Pons (tissue), 1 donor: ENCODE measurements at regions not wholly inside any gene's neighbourhood (a gene's known extent, or its start where the extent isn't known, plus 50 kb on each side); places are given as distances from the start of the nearest gene placed in this dataset.
A peak's percentile ranks its signal among the peaks of the same experiment; 100 is the strongest.
"Not testable (repeated sequence)": the region's sequence is repeated elsewhere in the genome, so short reads cannot be mapped to it uniquely, and the experiment has no call there.

Source experiments
- DNase-seq: peaks from one replicate; pipeline ENCODE4 v3.0.0-alpha.2; 2016; ENCODE audit warnings: low spot score

- no peak for DNase-seq
Measured at GRCh38 chr4:111267786-111268185, 644.9 kb upstream of the PITX2 start.

DNA sequence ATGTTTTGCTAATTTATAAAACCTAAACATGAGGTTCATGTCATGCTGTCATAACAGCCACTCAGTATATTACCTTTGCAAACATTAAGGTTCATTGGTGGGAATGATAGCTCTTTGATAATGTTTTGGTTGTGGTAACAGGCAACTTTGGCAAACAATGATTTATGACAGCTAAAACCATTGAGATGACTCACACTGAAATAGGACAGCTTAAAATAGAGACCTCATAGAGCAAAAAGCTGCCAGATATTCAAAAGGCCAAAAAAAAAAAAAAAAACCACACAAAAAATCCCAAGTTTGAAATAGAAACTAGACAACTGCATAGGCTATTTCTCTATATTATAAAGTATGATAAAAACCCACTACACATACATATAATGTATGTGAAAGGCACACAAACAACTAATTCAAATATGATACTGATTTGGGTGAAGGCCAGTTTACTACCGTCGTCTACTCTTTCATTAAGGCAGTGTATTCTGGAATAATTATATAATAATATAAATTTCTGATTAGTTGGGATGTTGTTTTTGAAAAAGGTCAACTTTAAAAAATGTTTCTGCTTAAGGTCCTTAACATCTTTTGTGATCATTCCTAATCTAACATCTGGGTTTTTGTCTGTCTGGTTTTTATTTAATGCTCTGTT, 646.0 kb upstream of the PITX2 start:
- DNase-seq = no peak

- DNase-seq = no peak
Measured at GRCh38 chr4:111269439-111269838, 646.6 kb upstream of the PITX2 start.

DNA sequence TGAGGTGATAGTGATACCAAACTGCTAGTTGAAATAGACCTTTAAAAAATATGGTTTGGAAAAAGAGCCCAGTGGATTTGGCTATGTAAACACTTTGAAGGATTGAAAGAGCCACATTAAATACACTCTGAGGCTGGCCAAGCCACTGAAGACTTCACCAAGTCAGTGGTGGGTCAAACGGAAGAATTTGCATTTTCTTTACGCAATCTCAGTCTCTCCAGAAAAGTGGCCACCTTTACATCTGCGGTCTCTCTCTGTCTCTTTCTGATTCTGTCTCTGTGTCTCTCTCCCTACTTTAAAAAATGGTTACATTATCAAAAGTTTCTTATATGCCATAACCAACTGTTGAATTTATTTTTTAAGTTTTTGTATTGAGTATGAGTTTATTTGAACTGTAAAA, 651.2 kb upstream of the PITX2 start:
- no peak for DNase-seq

DNA sequence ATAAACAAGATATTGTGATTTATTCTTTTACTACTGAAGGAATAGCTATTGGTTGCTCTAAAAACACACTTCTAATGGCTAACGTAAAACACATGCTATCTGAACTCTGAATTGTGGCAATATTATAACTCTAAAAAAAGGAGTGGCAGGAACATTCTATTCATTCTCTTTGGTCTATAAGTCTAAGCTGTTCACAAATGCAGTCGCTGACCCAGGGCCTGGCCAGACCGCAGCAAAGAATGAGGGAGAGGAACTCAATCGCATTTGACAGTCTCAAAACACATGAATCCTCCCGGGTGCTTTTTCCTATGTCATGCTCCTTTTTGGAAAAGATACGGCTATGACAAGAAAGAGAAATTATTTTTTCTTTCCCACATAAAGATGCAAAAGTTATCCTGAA, 651.6 kb upstream of the PITX2 start:
- no peak for DNase-seq

- DNase-seq = no peak
Measured at GRCh38 chr4:111281219-111281618, 658.3 kb upstream of the PITX2 start.

- DNase-seq = no peak
Measured at GRCh38 chr4:111282035-111282434, 659.2 kb upstream of the PITX2 start.

DNA sequence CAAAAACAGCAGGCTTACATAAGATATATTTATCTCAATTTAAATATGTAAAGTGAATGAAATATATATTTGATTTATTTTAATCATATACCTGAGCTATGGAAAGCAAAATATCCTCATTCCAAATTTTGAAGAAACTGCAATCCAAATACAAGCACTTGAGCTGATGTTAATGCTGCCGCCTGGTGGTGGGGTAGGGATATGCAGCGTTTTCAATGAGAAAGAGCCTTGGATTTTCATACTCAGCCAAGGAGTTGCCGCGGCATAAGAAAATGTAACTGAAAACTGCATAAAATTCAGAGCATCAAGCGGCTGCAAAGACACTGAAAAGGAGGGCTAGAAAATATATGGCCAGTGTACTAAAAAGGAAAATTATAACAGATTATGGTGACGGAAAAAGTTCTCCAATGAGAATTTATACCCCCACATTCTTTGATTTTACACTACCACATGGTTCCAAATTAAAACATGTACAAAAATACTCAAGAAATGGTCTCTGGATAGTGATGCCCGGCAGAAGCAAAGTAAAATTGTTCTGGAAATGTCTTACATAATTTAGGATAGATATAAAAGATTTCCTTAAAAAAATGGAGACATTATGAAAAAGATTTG, 660.3 kb upstream of the PITX2 start:
- DNase-seq = peak; percentile 21

- DNase-seq = no peak
Measured at GRCh38 chr4:111296466-111296865, 673.6 kb upstream of the PITX2 start.

DNA sequence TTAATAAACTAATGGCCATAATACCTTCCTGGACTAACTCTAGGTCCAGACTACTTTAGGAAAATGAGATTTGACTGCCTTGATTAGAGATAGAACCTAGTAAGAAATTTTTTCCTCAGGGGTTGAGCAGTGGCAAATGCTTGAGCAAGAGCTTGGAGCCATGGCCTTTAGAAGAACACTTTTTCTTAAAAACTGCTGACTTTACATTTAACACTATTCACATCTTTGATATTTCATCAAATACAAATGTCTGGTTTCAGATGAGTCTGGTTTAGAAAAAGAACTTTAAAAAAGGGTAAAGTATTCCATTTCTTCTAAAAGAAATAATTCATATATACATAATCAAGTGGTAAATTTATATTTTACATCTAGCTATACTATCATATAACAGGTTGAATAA, 680.9 kb upstream of the PITX2 start:
- no peak for DNase-seq

- DNase-seq = no peak
Measured at GRCh38 chr4:111323496-111323895, 700.6 kb upstream of the PITX2 start.

DNA sequence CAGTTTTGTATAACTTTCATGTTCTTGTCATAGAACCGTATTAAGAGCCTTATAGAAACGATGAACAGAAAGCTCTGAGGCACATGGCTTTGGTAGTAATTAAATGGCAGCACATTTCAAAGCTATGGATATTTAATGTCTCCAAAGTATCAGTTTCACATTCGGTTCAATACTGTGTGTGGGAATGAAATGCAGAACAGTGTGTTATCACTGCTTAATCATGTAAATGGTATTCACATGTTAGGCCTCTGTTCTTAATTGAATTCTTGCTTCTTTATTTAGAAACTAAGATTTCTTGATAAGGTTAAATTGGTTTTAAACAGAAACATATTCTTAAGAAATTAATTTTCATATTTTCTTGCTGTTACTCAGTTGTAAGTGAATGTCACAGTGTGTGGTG, 701.0 kb upstream of the PITX2 start:
- no peak for DNase-seq

GRCh38 chr4:111326450-111326849, 703.6 kb upstream of the PITX2 start:
- DNase-seq = no peak

GRCh38 chr4:111330786-111331185, 707.9 kb upstream of the PITX2 start:
- no peak for DNase-seq

DNA sequence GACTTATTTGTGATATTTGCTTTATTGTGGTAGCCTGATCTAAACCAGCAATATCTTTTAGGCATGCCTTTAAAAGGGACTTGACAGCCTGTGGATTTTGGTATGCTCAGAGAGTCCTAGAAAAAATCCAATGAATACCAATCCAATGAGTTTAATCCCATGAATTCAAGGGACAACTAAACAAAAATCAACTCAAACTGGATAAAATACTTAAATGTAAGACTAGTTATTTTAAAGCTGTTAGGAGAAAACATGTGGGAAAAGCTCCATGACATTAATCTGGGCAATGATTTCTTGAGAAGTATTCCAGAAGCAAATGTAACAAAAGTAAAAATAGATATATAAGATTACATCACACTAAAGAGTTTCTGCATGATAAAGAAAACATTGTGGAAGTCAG, 711.5 kb upstream of the PITX2 start:
- DNase-seq = no peak

DNA sequence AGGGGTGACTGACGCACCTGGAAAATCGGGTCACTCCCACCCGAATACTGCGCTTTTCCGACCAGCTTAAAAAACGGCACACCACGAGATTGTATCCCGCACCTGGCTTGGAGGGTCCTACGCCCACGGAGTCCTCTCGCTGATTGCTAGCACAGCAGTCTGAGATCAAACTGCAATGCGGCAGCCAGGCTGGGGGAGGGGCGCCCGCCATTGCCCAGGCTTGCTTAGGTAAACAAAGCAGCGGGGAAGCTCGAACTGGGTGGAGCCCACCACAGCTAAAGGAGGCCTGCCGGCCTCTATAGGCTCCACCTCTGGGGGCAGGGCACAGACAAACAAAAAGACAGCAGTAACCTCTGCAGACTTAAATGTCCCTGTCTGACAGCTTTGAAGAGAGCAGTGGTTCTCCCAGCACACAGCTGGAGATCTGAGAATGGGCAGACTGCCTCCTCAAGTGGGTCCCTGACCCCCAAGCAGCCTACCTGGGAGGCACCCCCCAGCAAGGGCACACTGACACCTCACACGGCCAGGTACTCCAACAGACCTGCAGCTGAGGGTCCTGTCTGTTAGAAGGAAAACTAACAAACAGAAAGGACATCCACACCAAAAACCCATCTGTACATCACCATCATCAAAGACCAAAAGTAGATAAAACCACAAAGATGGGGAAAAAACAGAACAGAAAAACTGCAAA, 714.5 kb upstream of the PITX2 start:
- DNase-seq = not testable (repeated sequence)

DNA sequence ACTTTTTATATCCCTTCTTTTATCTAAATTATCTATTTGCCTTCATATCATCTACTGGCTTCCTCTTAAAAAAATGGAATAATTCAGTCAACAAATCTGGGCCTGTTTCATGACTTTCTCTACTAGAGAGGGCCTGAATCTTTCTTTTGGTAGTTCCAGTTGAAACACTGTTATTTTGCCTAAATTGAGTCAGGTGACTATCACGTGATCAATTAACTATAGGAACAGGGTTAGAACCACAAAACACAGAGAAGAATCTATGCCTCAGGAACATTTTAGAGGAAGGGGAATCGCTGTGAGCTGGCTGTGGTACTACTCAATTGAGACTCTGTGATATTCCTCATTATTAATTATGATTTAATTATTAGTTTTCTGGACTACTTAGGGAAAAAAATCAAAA, 736.7 kb upstream of the PITX2 start:
- DNase-seq = no peak

DNA sequence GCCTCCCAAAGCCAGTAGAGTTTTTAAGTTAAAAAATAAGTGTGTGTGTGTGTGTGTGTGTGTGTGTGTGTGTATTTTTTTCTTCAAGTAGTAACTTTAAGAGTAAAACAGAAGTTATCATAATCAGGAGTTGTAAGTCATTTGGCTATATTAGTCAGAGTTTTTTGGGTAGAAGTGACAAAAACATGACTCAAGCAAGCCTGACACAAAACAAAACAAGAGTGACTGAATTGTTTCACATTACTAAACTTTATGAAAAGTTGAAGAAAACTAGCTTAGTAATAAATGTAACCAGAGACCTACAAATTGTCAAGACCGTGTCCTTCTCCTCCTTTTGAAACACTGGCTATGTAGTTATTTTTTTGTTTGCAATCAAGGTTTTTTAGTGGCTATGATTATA, 738.0 kb upstream of the PITX2 start:
- DNase-seq = no peak

GRCh38 chr4:111362941-111363361, 740.1 kb upstream of the PITX2 start:
- no peak for DNase-seq

DNA sequence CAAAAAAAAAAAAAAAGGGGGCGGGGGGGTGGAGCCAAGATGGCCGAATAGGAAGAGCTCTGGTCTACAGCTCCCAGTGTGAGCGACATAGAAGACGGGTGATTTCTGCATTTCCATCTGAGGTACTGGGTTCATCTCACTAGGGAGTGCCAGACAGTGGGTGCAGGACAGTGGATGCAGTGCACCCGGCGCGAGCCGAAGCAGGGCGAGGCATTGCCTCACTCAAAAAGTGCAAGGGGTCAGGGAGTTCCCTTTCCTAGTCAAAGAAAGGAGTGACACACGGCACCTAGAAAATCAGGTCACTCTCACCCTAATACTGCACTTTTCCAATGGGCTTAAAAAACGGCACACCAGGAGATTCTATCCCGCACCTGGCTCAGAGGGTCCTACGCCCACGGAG, 755.0 kb upstream of the PITX2 start:
- not testable (repeated sequence) for DNase-seq

DNA sequence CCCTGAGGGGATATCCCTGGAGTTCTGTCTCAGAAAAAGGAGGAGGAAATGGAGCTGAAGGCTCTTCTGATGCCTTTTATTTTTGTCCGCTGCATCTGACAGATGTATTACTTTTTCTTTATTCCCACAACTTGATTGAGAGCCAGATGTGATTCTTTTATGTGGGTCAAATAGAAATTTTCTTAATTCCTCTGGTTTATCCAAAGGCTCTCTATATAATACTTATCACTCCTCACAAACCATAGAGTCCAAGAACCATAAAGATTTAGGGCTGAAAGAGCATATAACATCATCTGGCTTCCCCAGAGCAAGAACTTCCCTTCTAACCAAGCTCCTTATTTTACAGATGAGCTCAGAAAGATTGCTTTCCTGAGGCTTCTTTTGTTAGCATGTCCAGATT, 756.7 kb upstream of the FAM241A start:
- DNase-seq = no peak

DNA sequence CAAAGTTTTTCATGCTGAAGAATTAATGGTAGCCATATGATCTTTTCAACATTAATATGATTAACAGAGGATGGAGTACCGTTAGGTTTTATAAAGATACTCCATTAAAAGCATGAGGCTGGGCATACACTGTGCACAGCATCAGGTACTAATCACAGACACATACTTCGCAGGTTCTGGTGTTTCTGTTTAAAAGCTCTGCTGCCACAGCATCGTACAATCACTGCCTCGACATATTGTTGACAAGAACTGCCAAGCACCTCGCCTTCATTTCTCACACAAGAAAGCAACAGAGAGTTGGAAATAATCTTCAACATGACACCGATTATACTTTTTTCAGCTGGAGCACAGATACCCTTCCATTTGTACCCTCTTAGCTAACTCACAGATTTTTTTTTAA, 753.4 kb upstream of the FAM241A start:
- DNase-seq = no peak

- no peak for DNase-seq
Measured at GRCh38 chr4:111393781-111394180, 751.5 kb upstream of the FAM241A start.

DNA sequence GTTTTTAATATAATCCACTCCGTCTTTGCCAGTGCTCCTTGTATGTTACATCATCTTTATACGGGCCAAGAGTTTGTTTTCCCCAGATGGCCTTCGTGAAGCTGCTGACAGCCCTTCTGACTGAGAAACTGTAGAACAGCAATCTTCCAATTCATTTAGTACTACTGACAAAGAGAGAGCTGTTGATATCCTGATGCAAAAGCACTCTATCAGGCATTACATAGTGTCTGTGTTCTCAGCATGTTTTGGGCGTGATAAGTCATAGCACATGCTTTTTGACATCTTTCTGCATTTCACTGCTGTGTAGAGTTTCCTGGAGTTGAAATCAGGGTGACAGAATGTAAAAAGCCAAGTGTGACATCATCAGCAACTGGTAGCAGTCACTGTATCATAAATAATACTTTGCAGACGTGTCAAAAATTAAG, 746.3 kb upstream of the FAM241A start:
- DNase-seq = peak; percentile 85
